Parathyroid adenoma (tissue), 2 donors: ENCODE measurements at regions not wholly inside any gene's neighbourhood (a gene's known extent, or its start where the extent isn't known, plus 50 kb on each side); places are given as distances from the start of the nearest gene placed in this dataset.

Source experiments
- H2AFZ ChIP-seq: fragments of 300-600 bp; sonication (generic); one replicate; pipeline ENCODE4 v1.7.0; 2017; ENCODE audit warnings: antibody characterized with exemption, mild to moderate bottlenecking
- H3K27ac ChIP-seq: fragments of 300-600 bp; sonication (generic); one replicate; pipeline ENCODE4 v1.7.0; 2017
- H3K27me3 ChIP-seq: fragments of 300-600 bp; sonication (generic); one replicate; pipeline ENCODE4 v1.7.0; 2017; ENCODE audit warnings: low read length; ENCODE audit not compliant: control insufficient read depth, insufficient read depth
- H3K36me3 ChIP-seq: fragments of 300-600 bp; sonication (generic); one replicate; pipeline ENCODE4 v1.7.0; 2017; ENCODE audit warnings: low read length; ENCODE audit not compliant: control insufficient read depth, insufficient read depth
- H3K4me1 ChIP-seq: fragments of 300-600 bp; sonication (generic); one replicate; pipeline ENCODE4 v1.7.0; 2017; ENCODE audit warnings: control low read depth
- H3K4me2 ChIP-seq: fragments of 300-600 bp; sonication (generic); one replicate; pipeline ENCODE4 v1.7.0; 2017; ENCODE audit warnings: low read length
- H3K4me3 ChIP-seq: fragments of 300-600 bp; sonication (generic); one replicate; pipeline ENCODE4 v1.7.0; 2017; ENCODE audit warnings: low read depth, low read length
- H3K79me2 ChIP-seq: fragments of 300-600 bp; sonication (generic); one replicate; pipeline ENCODE4 v1.7.0; 2017; ENCODE audit warnings: control low read depth
- H3K9ac ChIP-seq: fragments of 300-600 bp; sonication (generic); one replicate; pipeline ENCODE4 v1.7.0; 2017; ENCODE audit warnings: mild to moderate bottlenecking
- H3K9me3 ChIP-seq: fragments of 300-600 bp; sonication (generic); one replicate; pipeline ENCODE4 v1.7.0; 2017; ENCODE audit warnings: low read length; ENCODE audit not compliant: control insufficient read depth
- TF ChIP-seq, protein P1 (sequence below): fragments of 300-600 bp; sonication (generic); IDR thresholded peaks from one replicate; pipeline ENCODE4 v1.7.0; 2017; ENCODE audit warnings: antibody characterized with exemption, mild to moderate bottlenecking
- donor health status: primary hyperparathyroidism.

DNA sequence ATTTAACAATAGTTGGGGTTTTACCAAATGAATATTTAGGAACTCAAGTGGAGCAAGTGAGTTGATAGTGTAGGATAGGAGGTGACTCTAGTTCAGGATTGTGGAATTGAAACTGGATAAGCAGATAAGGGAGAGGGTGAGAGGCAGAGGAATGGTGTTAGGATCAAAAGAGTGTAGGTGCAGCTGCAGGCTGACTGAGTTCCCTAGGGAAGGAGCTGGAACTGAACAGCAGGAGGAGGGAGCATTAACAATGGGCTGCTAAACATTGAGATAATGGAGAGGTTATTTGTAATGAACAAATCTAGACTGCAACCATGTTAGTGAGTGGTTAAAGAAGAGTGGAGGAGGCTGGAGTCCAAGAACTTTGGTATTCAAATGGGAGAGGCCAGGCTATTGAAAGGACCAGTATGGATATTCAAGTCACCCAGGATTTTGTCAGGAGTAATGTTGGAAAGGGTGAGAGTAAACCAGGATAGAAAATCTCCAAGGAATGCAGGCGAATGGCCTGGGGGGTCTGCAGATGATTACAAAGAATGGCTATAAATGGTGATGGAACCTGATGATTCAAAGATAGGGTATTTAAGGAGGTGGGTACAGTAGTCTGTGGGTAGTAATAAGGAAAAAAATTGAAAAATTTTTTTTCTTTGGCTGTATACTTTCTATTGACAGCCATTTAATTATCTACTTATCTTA, 497.1 kb upstream of the TENM3 start:
- Histone ChIP-seq H3K79me2 (no peaks in the 10 kb centered on the region), H3K4me3 (no peak overlapping the region), H3K36me3 (no peaks in the 10 kb centered on the region), H3K4me2 (no peak overlapping the region), H2AFZ (no peak overlapping the region), H3K9ac (no peak overlapping the region), H3K4me1 (no peaks in the 10 kb centered on the region), H3K27ac (no peak overlapping the region), H3K9me3 (no peaks in the 10 kb centered on the region), H3K27me3 (no peaks in the 10 kb centered on the region)
- TF ChIP-seq, protein P1, sequence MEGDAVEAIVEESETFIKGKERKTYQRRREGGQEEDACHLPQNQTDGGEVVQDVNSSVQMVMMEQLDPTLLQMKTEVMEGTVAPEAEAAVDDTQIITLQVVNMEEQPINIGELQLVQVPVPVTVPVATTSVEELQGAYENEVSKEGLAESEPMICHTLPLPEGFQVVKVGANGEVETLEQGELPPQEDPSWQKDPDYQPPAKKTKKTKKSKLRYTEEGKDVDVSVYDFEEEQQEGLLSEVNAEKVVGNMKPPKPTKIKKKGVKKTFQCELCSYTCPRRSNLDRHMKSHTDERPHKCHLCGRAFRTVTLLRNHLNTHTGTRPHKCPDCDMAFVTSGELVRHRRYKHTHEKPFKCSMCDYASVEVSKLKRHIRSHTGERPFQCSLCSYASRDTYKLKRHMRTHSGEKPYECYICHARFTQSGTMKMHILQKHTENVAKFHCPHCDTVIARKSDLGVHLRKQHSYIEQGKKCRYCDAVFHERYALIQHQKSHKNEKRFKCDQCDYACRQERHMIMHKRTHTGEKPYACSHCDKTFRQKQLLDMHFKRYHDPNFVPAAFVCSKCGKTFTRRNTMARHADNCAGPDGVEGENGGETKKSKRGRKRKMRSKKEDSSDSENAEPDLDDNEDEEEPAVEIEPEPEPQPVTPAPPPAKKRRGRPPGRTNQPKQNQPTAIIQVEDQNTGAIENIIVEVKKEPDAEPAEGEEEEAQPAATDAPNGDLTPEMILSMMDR: no peak

DNA sequence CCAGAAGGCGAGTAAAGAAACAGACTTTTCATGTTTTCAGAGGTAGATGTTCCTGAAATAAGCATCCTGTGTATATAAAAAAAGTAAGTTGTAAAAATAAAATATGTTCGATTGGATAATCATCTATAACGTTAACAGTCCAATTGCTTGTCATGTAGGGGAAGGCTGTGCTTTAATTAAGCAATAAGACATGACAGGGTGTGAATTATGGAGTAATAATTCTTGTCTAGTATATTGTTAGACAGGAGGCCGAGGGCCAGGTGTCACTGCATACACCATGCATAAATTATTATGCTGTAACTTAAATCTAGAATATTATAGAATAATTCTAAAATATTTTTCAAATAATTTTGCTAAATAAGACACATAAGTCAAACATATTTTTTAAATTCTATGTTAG, 494.6 kb upstream of the TENM3 start:
- Histone ChIP-seq H3K4me2 (no peak overlapping the region), H3K27ac (no peak overlapping the region), H2AFZ (no peak overlapping the region), H3K27me3 (no peaks in the 10 kb centered on the region), H3K79me2 (no peaks in the 10 kb centered on the region), H3K36me3 (no peaks in the 10 kb centered on the region), H3K9me3 (no peaks in the 10 kb centered on the region), H3K9ac (no peak overlapping the region), H3K4me1 (no peaks in the 10 kb centered on the region), H3K4me3 (no peak overlapping the region)
- TF ChIP-seq, protein P1: no peak

DNA sequence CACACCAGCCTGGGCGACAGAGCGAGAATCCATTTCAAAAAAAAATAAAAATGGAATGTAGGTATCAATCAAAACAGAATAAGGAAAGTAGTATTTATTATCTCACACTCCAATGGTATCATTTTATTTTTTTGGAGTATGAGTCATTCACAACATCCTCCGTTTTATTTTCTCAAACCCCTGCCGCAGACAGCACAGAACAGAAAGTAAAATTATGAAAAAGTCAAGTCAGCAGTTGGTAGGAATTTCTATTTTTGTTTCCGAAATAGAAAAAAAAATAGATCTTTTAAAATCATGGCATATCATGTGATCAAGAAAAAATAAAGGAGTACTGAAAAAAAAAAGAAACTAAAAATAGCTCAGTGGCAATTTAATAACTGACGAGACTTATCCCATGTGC, 490.7 kb upstream of the TENM3 start:
- Histone ChIP-seq H3K4me2 (no peak overlapping the region), H2AFZ (no peak overlapping the region), H3K27ac (no peak overlapping the region), H3K4me3 (no peak overlapping the region), H3K36me3 (no peaks in the 10 kb centered on the region), H3K9me3 (no peaks in the 10 kb centered on the region), H3K27me3 (no peaks in the 10 kb centered on the region), H3K4me1 (no peaks in the 10 kb centered on the region), H3K79me2 (no peaks in the 10 kb centered on the region), H3K9ac (no peak overlapping the region)
- TF ChIP-seq, protein P1: no peak

- Histone ChIP-seq H3K9ac (no peak overlapping the region), H3K4me1 (no peaks in the 10 kb centered on the region), H3K27ac (no peak overlapping the region), H3K9me3 (no peaks in the 10 kb centered on the region), H3K4me2 (no peak overlapping the region), H3K79me2 (no peaks in the 10 kb centered on the region), H3K4me3 (no peak overlapping the region), H3K36me3 (no peaks in the 10 kb centered on the region), H2AFZ (no peak overlapping the region), H3K27me3 (no peaks in the 10 kb centered on the region)
- TF ChIP-seq, protein P1: no peak
Observed at GRCh38 chr4:181753207-181753606, 490.0 kb upstream of the TENM3 start.

GRCh38 chr4:181755846-181756245, 487.4 kb upstream of the TENM3 start:
- Histone ChIP-seq H3K4me3 (no peak overlapping the region), H3K4me2 (no peak overlapping the region), H3K9me3 (no peaks in the 10 kb centered on the region), H2AFZ (no peak overlapping the region), H3K79me2 (no peaks in the 10 kb centered on the region), H3K36me3 (no peaks in the 10 kb centered on the region), H3K27me3 (no peaks in the 10 kb centered on the region), H3K4me1 (no peaks in the 10 kb centered on the region), H3K27ac (no peak overlapping the region), H3K9ac (no peak overlapping the region)
- TF ChIP-seq, protein P1: no peak
